ENCODE measurements at regions not wholly inside any gene's neighbourhood (a gene's known extent, or its start where the extent isn't known, plus 50 kb on each side); places are given as distances from the start of the nearest gene placed in this dataset.
A peak's percentile ranks its signal among the peaks of the same experiment; 100 is the strongest.

GRCh38 chr14:101001311-101002069 lies 98.0 kb upstream of the RTL1 start:
- Histone ChIP-seq H2AFZ (ENCODE audit: low read length, unreplicated experiment) (no peak overlapping the region), H3K4me1 (ENCODE audit: control insufficient read depth, insufficient read depth, low read length, unreplicated experiment) (peaks cover 25% of the 10 kb centered on the region), H3K79me2 (ENCODE audit: control insufficient read depth, insufficient read depth, low read length, unreplicated experiment) (no peaks in the 10 kb centered on the region), H3K27me3 (ENCODE audit: insufficient read depth, low read length) (no peaks in the 10 kb centered on the region), H3K36me3 (ENCODE audit: insufficient read depth, low read length) (peaks cover 20% of the 10 kb centered on the region), H3K4me3 (ENCODE audit: low read depth, low read length) (no peak overlapping the region), H3K27ac (ENCODE audit: low read depth, low read length) (peak overlapping the region; percentile 61)

- Histone ChIP-seq H2AFZ (ENCODE audit: low read length, unreplicated experiment) (no peak overlapping the region), H3K36me3 (ENCODE audit: insufficient read depth, low read length) (peaks cover 20% of the 10 kb centered on the region), H3K4me3 (ENCODE audit: low read depth, low read length) (no peak overlapping the region), H3K4me1 (ENCODE audit: control insufficient read depth, insufficient read depth, low read length, unreplicated experiment) (peaks cover 25% of the 10 kb centered on the region), H3K27me3 (ENCODE audit: insufficient read depth, low read length) (no peaks in the 10 kb centered on the region), H3K27ac (ENCODE audit: low read depth, low read length) (no peak overlapping the region), H3K79me2 (ENCODE audit: control insufficient read depth, insufficient read depth, low read length, unreplicated experiment) (no peaks in the 10 kb centered on the region)
Measured at GRCh38 chr14:101002738-101003137, 99.2 kb upstream of the RTL1 start.

GRCh38 chr14:101004176-101004575 lies 100.7 kb upstream of the RTL1 start:
- Histone ChIP-seq H3K79me2 (ENCODE audit: control insufficient read depth, insufficient read depth, low read length, unreplicated experiment) (no peaks in the 10 kb centered on the region), H3K27me3 (ENCODE audit: insufficient read depth, low read length) (no peaks in the 10 kb centered on the region), H3K36me3 (ENCODE audit: insufficient read depth, low read length) (peaks cover 8% of the 10 kb centered on the region), H3K4me1 (ENCODE audit: control insufficient read depth, insufficient read depth, low read length, unreplicated experiment) (peaks cover 25% of the 10 kb centered on the region), H2AFZ (ENCODE audit: low read length, unreplicated experiment) (no peak overlapping the region), H3K4me3 (ENCODE audit: low read depth, low read length) (no peak overlapping the region), H3K27ac (ENCODE audit: low read depth, low read length) (no peak overlapping the region)

GRCh38 chr14:101004954-101005353 lies 101.4 kb upstream of the RTL1 start:
- no peak overlapping the region for H2AFZ ChIP-seq (ENCODE audit: low read length, unreplicated experiment)
- peaks cover 11% of the 10 kb centered on the region for H3K36me3 ChIP-seq (ENCODE audit: insufficient read depth, low read length)
- H3K79me2 ChIP-seq (ENCODE audit: control insufficient read depth, insufficient read depth, low read length, unreplicated experiment): no peaks in the 10 kb centered on the region
- H3K4me1 ChIP-seq (ENCODE audit: control insufficient read depth, insufficient read depth, low read length, unreplicated experiment): peaks cover 25% of the 10 kb centered on the region
- H3K4me3 ChIP-seq (ENCODE audit: low read depth, low read length): no peak overlapping the region
- no peaks in the 10 kb centered on the region for H3K27me3 ChIP-seq (ENCODE audit: insufficient read depth, low read length)
- H3K27ac ChIP-seq (ENCODE audit: low read depth, low read length): no peak overlapping the region

- Histone ChIP-seq H2AFZ (ENCODE audit: low read length, unreplicated experiment) (no peak overlapping the region), H3K27ac (ENCODE audit: low read depth, low read length) (no peak overlapping the region), H3K27me3 (ENCODE audit: insufficient read depth, low read length) (no peaks in the 10 kb centered on the region), H3K4me1 (ENCODE audit: control insufficient read depth, insufficient read depth, low read length, unreplicated experiment) (peaks cover 20% of the 10 kb centered on the region), H3K36me3 (ENCODE audit: insufficient read depth, low read length) (peaks cover 12% of the 10 kb centered on the region), H3K4me3 (ENCODE audit: low read depth, low read length) (no peak overlapping the region), H3K79me2 (ENCODE audit: control insufficient read depth, insufficient read depth, low read length, unreplicated experiment) (no peaks in the 10 kb centered on the region)
Measured at GRCh38 chr14:101005447-101005846, 101.9 kb upstream of the RTL1 start.

- Histone ChIP-seq H3K27me3 (ENCODE audit: insufficient read depth, low read length) (no peaks in the 10 kb centered on the region), H3K4me3 (ENCODE audit: low read depth, low read length) (no peak overlapping the region)
Measured at GRCh38 chr14:101006008-101006407, 102.5 kb upstream of the RTL1 start.

GRCh38 chr14:101007004-101007614 lies 103.6 kb upstream of the RTL1 start:
- H3K4me3 ChIP-seq (ENCODE audit: low read depth, low read length): no peak overlapping the region
- H3K36me3 ChIP-seq (ENCODE audit: insufficient read depth, low read length): peaks cover 26% of the 10 kb centered on the region
- H2AFZ ChIP-seq (ENCODE audit: low read length, unreplicated experiment): no peak overlapping the region
- H3K4me1 ChIP-seq (ENCODE audit: control insufficient read depth, insufficient read depth, low read length, unreplicated experiment): peaks cover 11% of the 10 kb centered on the region
- no peaks in the 10 kb centered on the region for H3K27me3 ChIP-seq (ENCODE audit: insufficient read depth, low read length)
- no peaks in the 10 kb centered on the region for H3K79me2 ChIP-seq (ENCODE audit: control insufficient read depth, insufficient read depth, low read length, unreplicated experiment)
- no peak overlapping the region for H3K27ac ChIP-seq (ENCODE audit: low read depth, low read length)

More at GRCh38 chr14:101006008-101006407, 102.5 kb upstream of the RTL1 start:
- Histone ChIP-seq H3K4me1 (ENCODE audit: control insufficient read depth, insufficient read depth, low read length, unreplicated experiment) (peaks cover 15% of the 10 kb centered on the region), H3K36me3 (ENCODE audit: insufficient read depth, low read length) (peaks cover 15% of the 10 kb centered on the region), H3K79me2 (ENCODE audit: control insufficient read depth, insufficient read depth, low read length, unreplicated experiment) (no peaks in the 10 kb centered on the region), H2AFZ (ENCODE audit: low read length, unreplicated experiment) (no peak overlapping the region), H3K27ac (ENCODE audit: low read depth, low read length) (no peak overlapping the region)

GRCh38 chr14:101007765-101008164 lies 104.2 kb upstream of the RTL1 start:
- Histone ChIP-seq H3K79me2 (ENCODE audit: control insufficient read depth, insufficient read depth, low read length, unreplicated experiment) (no peaks in the 10 kb centered on the region), H3K36me3 (ENCODE audit: insufficient read depth, low read length) (peaks cover 26% of the 10 kb centered on the region), H3K27me3 (ENCODE audit: insufficient read depth, low read length) (no peaks in the 10 kb centered on the region), H3K4me1 (ENCODE audit: control insufficient read depth, insufficient read depth, low read length, unreplicated experiment) (peaks cover 9% of the 10 kb centered on the region), H3K4me3 (ENCODE audit: low read depth, low read length) (no peak overlapping the region), H2AFZ (ENCODE audit: low read length, unreplicated experiment) (no peak overlapping the region), H3K27ac (ENCODE audit: low read depth, low read length) (no peak overlapping the region)

GRCh38 chr14:101008196-101008595 lies 104.7 kb upstream of the RTL1 start:
- Histone ChIP-seq H3K36me3 (ENCODE audit: insufficient read depth, low read length) (peaks cover 25% of the 10 kb centered on the region), H3K79me2 (ENCODE audit: control insufficient read depth, insufficient read depth, low read length, unreplicated experiment) (no peaks in the 10 kb centered on the region), H3K27me3 (ENCODE audit: insufficient read depth, low read length) (no peaks in the 10 kb centered on the region), H3K27ac (ENCODE audit: low read depth, low read length) (no peak overlapping the region), H2AFZ (ENCODE audit: low read length, unreplicated experiment) (no peak overlapping the region), H3K4me3 (ENCODE audit: low read depth, low read length) (no peak overlapping the region), H3K4me1 (ENCODE audit: control insufficient read depth, insufficient read depth, low read length, unreplicated experiment) (peaks cover 9% of the 10 kb centered on the region)

- Histone ChIP-seq H2AFZ (ENCODE audit: low read length, unreplicated experiment) (no peak overlapping the region), H3K36me3 (ENCODE audit: insufficient read depth, low read length) (peaks cover 25% of the 10 kb centered on the region), H3K4me3 (ENCODE audit: low read depth, low read length) (no peak overlapping the region), H3K4me1 (ENCODE audit: control insufficient read depth, insufficient read depth, low read length, unreplicated experiment) (peaks cover 9% of the 10 kb centered on the region), H3K79me2 (ENCODE audit: control insufficient read depth, insufficient read depth, low read length, unreplicated experiment) (no peaks in the 10 kb centered on the region), H3K27me3 (ENCODE audit: insufficient read depth, low read length) (no peaks in the 10 kb centered on the region), H3K27ac (ENCODE audit: low read depth, low read length) (no peak overlapping the region)
Measured at GRCh38 chr14:101008631-101009336, 105.3 kb upstream of the RTL1 start.
